Neural crest cell (in vitro differentiated cells): ENCODE measurements at regions not wholly inside any gene's neighbourhood (a gene's known extent, or its start where the extent isn't known, plus 50 kb on each side); places are given as distances from the start of the nearest gene placed in this dataset.

Experiments used
- DNase-seq: peaks from one replicate; pipeline ENCODE4 v3.0.0; 2021; ENCODE audit warnings: low read depth, mixed read lengths, low spot score
- H3K27ac Mint-ChIP-seq: one replicate; pipeline ENCODE4 v1.8.0; 2021; ENCODE audit warnings: mild to moderate bottlenecking, mixed read lengths; ENCODE audit not compliant: unreplicated experiment
- H3K27me3 Mint-ChIP-seq: 2 replicates; pipeline ENCODE4 v1.8.0; 2021; ENCODE audit warnings: low read depth, mild to moderate bottlenecking, mixed read lengths
- H3K36me3 Mint-ChIP-seq: 2 replicates; pipeline ENCODE4 v1.8.0; 2021; ENCODE audit warnings: low read depth, mild to moderate bottlenecking, mixed read lengths
- H3K4me1 Mint-ChIP-seq: 2 replicates; pipeline ENCODE4 v1.8.0; 2021; ENCODE audit warnings: mixed read lengths
- H3K4me3 Mint-ChIP-seq: one replicate; pipeline ENCODE4 v1.8.0; 2021; ENCODE audit warnings: mild to moderate bottlenecking, mixed read lengths
- H3K9me3 Mint-ChIP-seq: 2 replicates; pipeline ENCODE4 v1.8.0; 2021; ENCODE audit warnings: mixed read lengths
- TF ChIP-seq, protein P1 (sequence below): fragments of 200-600 bp; sonication (generic); conservative IDR thresholded peaks from 2 replicates; pipeline ENCODE4 v1.5.0; 2021; ENCODE audit warnings: antibody characterized with exemption, mild to moderate bottlenecking

GRCh38 chr1:219465212-219466093 is 147.5 kb downstream of the ZC3H11B start:
- DNase-seq: no peak
- no peaks in the 10 kb centered on the region for H3K4me1 Mint-ChIP-seq
- H3K36me3 Mint-ChIP-seq: no peaks in the 10 kb centered on the region
- no peak overlapping the region for H3K4me3 Mint-ChIP-seq
- H3K27ac Mint-ChIP-seq: no peak overlapping the region
- no peaks in the 10 kb centered on the region for H3K27me3 Mint-ChIP-seq
- peaks cover 4% of the 10 kb centered on the region for H3K9me3 Mint-ChIP-seq
- TF ChIP-seq, protein P1, sequence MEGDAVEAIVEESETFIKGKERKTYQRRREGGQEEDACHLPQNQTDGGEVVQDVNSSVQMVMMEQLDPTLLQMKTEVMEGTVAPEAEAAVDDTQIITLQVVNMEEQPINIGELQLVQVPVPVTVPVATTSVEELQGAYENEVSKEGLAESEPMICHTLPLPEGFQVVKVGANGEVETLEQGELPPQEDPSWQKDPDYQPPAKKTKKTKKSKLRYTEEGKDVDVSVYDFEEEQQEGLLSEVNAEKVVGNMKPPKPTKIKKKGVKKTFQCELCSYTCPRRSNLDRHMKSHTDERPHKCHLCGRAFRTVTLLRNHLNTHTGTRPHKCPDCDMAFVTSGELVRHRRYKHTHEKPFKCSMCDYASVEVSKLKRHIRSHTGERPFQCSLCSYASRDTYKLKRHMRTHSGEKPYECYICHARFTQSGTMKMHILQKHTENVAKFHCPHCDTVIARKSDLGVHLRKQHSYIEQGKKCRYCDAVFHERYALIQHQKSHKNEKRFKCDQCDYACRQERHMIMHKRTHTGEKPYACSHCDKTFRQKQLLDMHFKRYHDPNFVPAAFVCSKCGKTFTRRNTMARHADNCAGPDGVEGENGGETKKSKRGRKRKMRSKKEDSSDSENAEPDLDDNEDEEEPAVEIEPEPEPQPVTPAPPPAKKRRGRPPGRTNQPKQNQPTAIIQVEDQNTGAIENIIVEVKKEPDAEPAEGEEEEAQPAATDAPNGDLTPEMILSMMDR: no peak

DNA sequence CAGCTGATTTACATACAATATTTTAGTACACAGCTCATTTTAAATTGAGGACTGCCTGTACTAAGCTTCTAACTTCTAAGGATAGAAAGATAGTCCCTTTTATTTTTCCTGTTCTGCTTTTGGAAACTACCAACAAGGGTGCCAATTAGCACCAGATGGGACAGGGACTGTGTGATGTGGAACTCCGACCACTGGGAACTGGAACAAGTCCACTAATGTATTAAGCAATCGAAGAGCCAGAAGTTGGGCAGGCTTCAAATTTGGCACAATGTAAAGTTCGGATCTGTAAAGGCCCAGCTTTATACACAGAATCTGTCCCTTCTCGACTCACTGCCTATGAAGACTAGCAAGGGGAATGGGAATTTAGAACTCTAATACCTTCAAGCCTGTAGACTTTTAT is 149.3 kb downstream of the ZC3H11B start:
- no peak overlapping the region for H3K27ac Mint-ChIP-seq
- no peaks in the 10 kb centered on the region for H3K4me1 Mint-ChIP-seq
- H3K27me3 Mint-ChIP-seq: no peaks in the 10 kb centered on the region
- TF ChIP-seq, protein P1: no peak
- no peaks in the 10 kb centered on the region for H3K36me3 Mint-ChIP-seq
- peaks cover 4% of the 10 kb centered on the region for H3K9me3 Mint-ChIP-seq
- no peak overlapping the region for H3K4me3 Mint-ChIP-seq
- no peak for DNase-seq

- peaks cover 4% of the 10 kb centered on the region for H3K9me3 Mint-ChIP-seq
- TF ChIP-seq, protein P1: no peak
- no peak overlapping the region for H3K4me3 Mint-ChIP-seq
- no peaks in the 10 kb centered on the region for H3K27me3 Mint-ChIP-seq
- H3K27ac Mint-ChIP-seq: peak overlapping the region; percentile 24
- H3K36me3 Mint-ChIP-seq: no peaks in the 10 kb centered on the region
- H3K4me1 Mint-ChIP-seq: no peaks in the 10 kb centered on the region
- no peak for DNase-seq
These were observed 150.9 kb downstream of the ZC3H11B start for GRCh38 chr1:219461981-219462400.

- H3K4me1 Mint-ChIP-seq: no peaks in the 10 kb centered on the region
- H3K27me3 Mint-ChIP-seq: no peaks in the 10 kb centered on the region
- no peaks in the 10 kb centered on the region for H3K36me3 Mint-ChIP-seq
- DNase-seq: no peak
- no peak overlapping the region for H3K27ac Mint-ChIP-seq
- no peak overlapping the region for H3K4me3 Mint-ChIP-seq
- peaks cover 4% of the 10 kb centered on the region for H3K9me3 Mint-ChIP-seq
- TF ChIP-seq, protein P1: no peak
These were observed 151.7 kb downstream of the ZC3H11B start for GRCh38 chr1:219460896-219461815.

DNA sequence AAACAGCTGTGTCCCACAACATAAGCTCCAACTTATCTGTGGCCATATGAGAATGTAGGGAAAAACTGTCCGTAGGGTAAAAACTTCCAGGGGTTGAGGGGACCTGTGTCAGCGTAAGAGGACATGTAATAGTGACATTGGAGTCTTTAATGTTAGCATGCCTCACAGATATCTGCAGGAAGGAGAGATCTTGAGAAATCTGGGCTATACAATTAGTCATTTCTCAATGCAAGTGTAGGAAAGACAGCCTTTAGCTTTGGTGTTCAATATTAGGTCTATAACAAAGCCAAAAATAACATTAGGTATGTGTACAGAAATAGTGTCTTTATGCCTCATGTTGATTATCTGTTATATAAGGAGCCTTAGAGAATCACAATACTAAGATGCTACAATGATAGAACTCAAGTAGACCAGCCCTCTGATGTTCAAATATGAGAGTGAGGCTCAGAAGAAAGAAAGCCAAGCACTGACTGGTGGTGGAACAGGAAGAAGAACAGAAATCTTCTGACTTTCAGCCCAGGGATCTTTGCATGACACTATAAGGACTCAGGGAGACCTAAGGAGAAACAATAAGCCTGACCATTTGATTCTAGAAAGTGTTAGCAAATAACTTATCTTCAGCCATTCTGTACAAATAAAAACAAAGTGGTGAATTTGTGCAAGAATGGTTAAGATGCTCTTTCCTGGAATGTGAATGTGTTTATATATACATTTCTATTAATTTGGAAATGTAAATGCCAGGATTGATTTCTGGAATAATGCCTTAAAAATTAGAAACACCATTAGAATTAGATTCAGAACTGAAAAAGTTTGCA is 152.6 kb downstream of the ZC3H11B start:
- no peaks in the 10 kb centered on the region for H3K27me3 Mint-ChIP-seq
- H3K4me3 Mint-ChIP-seq: no peak overlapping the region
- TF ChIP-seq, protein P1: no peak
- H3K27ac Mint-ChIP-seq: no peak overlapping the region
- DNase-seq: no peak
- no peaks in the 10 kb centered on the region for H3K36me3 Mint-ChIP-seq
- no peaks in the 10 kb centered on the region for H3K4me1 Mint-ChIP-seq
- H3K9me3 Mint-ChIP-seq: peaks cover 4% of the 10 kb centered on the region
